Liver (tissue), 8 donors: ENCODE measurements at regions not wholly inside any gene's neighbourhood (a gene's known extent, or its start where the extent isn't known, plus 50 kb on each side); places are given as distances from the start of the nearest gene placed in this dataset.

Source experiments
- DNase-seq: peaks from one replicate; pipeline ENCODE4 v3.0.0-alpha.2; 2017; ENCODE audit warnings: low spot score
- H3K27ac ChIP-seq, 2 donors: one replicate each; pipeline ENCODE4 v1.7.0; 2013; ENCODE audit warnings: inconsistent platforms in 2 of 2, low read length in 2 of 2, control low read depth in 1 of 2, low read depth in 1 of 2, mild to moderate bottlenecking in 1 of 2
- H3K27me3 ChIP-seq, 4 donors: one replicate each; pipeline versions ENCODE4 v1.6.1 to v1.7.0; 2013; ENCODE audit warnings: low read length in 3 of 4, inconsistent platforms in 1 of 4, mild to moderate bottlenecking in 1 of 4, moderate library complexity in 1 of 4; ENCODE audit not compliant: control insufficient read depth in 4 of 4, insufficient read depth in 4 of 4
- H3K36me3 ChIP-seq, 4 donors: one replicate each; pipeline versions ENCODE4 v1.6.1 to v1.7.0; 2013; ENCODE audit warnings: low read length in 3 of 4, mild to moderate bottlenecking in 3 of 4, low read depth in 1 of 4, moderate library complexity in 1 of 4; ENCODE audit not compliant: control insufficient read depth in 4 of 4, insufficient read depth in 3 of 4
- H3K4me1 ChIP-seq, 4 donors: one replicate each; pipeline versions ENCODE4 v1.6.1 to v1.7.0; 2013; ENCODE audit warnings: low read length in 3 of 4, mild to moderate bottlenecking in 3 of 4, moderate library complexity in 1 of 4; ENCODE audit not compliant: control insufficient read depth in 4 of 4, insufficient read depth in 4 of 4
- H3K4me3 ChIP-seq, 3 donors: one replicate each; pipeline versions ENCODE4 v1.6.1 to v1.7.0; 2013; ENCODE audit warnings: low read length in 3 of 3, control low read depth in 1 of 3, low read depth in 1 of 3, mild to moderate bottlenecking in 1 of 3
- H3K9ac ChIP-seq, 2 donors: one replicate each; pipeline ENCODE4 v1.7.0; 2013; ENCODE audit warnings: low read length in 2 of 2, mild to moderate bottlenecking in 2 of 2, moderate library complexity in 2 of 2, control low read depth in 1 of 2, low read depth in 1 of 2
- H3K9me3 ChIP-seq, 4 donors: one replicate each; pipeline versions ENCODE4 v1.6.1 to v1.7.0; 2013; ENCODE audit warnings: low read length in 3 of 4; ENCODE audit not compliant: control insufficient read depth in 4 of 4
- EGR1 ChIP-seq, 2 donors: IDR thresholded peaks; 2 replicates each; pipeline ENCODE4 v1.6.1; 2016 to 2018; ENCODE audit warnings: antibody characterized with exemption in 2 of 2, low read depth in 2 of 2
- FOXA1 ChIP-seq: IDR thresholded peaks from 2 replicates; pipeline ENCODE4 v1.6.1; 2016; ENCODE audit warnings: antibody characterized with exemption
- FOXA2 ChIP-seq: IDR thresholded peaks from 2 replicates; pipeline ENCODE4 v1.6.1; 2016; ENCODE audit warnings: antibody characterized with exemption
- GABPA ChIP-seq, 2 donors: IDR thresholded peaks in 1 of 2; conservative IDR thresholded peaks in 1 of 2; 2 replicates each; pipeline ENCODE4 v1.6.1; 2016; ENCODE audit warnings: antibody characterized with exemption in 2 of 2, mild to moderate bottlenecking in 1 of 2, moderate library complexity in 1 of 2
- HNF4A ChIP-seq, 2 donors: conservative IDR thresholded peaks; 2 replicates each; pipeline ENCODE4 v1.6.1; 2016; ENCODE audit warnings: antibody characterized with exemption in 2 of 2, mild to moderate bottlenecking in 2 of 2
- HNF4G ChIP-seq: IDR thresholded peaks from 2 replicates; pipeline ENCODE4 v1.6.1; 2016; ENCODE audit warnings: antibody characterized with exemption
- JUND ChIP-seq, 2 donors: IDR thresholded peaks; 2 replicates each; pipeline ENCODE4 v1.6.1; 2016; ENCODE audit warnings: antibody characterized with exemption in 2 of 2
- NR2F2 ChIP-seq: IDR thresholded peaks from 2 replicates; pipeline ENCODE4 v1.6.1; 2016; ENCODE audit warnings: antibody characterized with exemption
- RAD21 ChIP-seq, 2 donors: IDR thresholded peaks; 2 replicates each; pipeline ENCODE4 v1.6.1; 2016; ENCODE audit warnings: antibody characterized with exemption in 2 of 2, mild to moderate bottlenecking in 2 of 2
- RXRA ChIP-seq, 2 donors: IDR thresholded peaks; 2 replicates each; pipeline ENCODE4 v1.6.1; 2017 to 2018; ENCODE audit warnings: antibody characterized with exemption in 2 of 2, mild to moderate bottlenecking in 1 of 2
- SP1 ChIP-seq: IDR thresholded peaks from 2 replicates; pipeline ENCODE4 v1.6.1; 2018; ENCODE audit warnings: antibody characterized with exemption, mild to moderate bottlenecking
- TAF1 ChIP-seq: conservative IDR thresholded peaks from 2 replicates; pipeline ENCODE4 v1.6.1; 2016; ENCODE audit warnings: antibody characterized with exemption, mild to moderate bottlenecking
- YY1 ChIP-seq: IDR thresholded peaks from 2 replicates; pipeline ENCODE4 v1.6.1; 2016; ENCODE audit warnings: antibody characterized with exemption, mild to moderate bottlenecking
- WGBS: extraction: QIAGEN DNeasy Blood & Tissue Kit; methylation state at CpG from one replicate; pipeline ENCODE4 v1.1.7; 2013; 5-methylcytosine and 5-hydroxymethylcytosine counted together
- TF ChIP-seq, protein P1 (sequence below): IDR thresholded peaks from 2 replicates; pipeline ENCODE4 v1.6.1; 2016; ENCODE audit warnings: antibody characterized with exemption, mild to moderate bottlenecking
- TF ChIP-seq, protein P2 (sequence below): fragments of 150-350 bp; IDR thresholded peaks from 2 replicates; pipeline ENCODE4 v1.5.1; 2017; ENCODE audit warnings: improper control_type of control experiment, low read depth, low read length; ENCODE audit not compliant: missing input control
- TF ChIP-seq, protein P3 (sequence below): IDR thresholded peaks from 2 replicates; pipeline ENCODE4 v1.6.1; 2016; ENCODE audit warnings: antibody characterized with exemption
- TF ChIP-seq, protein P4 (sequence below): IDR thresholded peaks from 2 replicates; pipeline ENCODE4 v1.6.1; 2016; ENCODE audit warnings: antibody characterized with exemption
- TF ChIP-seq, protein P5 (sequence below): IDR thresholded peaks from 2 replicates; pipeline ENCODE4 v1.6.1; 2016; ENCODE audit warnings: antibody characterized with exemption
- donor health status: healthy.
- donor health status: healthy.
- donor health status: healthy.
- donor health status: healthy.
- donor health status: healthy.

DNA sequence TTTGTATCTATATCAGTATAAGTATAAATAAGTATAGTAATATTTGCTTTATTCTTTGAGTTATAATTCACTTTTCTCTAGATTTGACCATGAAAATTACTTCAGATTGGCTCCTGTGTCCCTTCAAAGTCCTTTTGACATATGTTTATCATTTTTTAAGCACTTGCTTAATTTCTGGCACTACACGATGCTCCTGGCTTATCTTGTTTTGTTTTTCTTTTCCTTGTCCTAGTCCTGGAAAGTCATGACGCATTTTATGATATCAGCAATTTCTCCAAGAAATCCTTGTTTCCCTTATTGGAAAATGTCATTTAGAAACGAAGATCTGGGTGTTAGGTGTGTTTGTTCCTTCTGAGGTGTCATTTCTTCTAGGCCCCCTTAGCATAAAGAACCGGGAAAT is 226.5 kb downstream of the POU4F1 start:
- Histone ChIP-seq H3K27ac (no peak overlapping the region), H3K9me3 (no peaks in the 10 kb centered on the region), H3K4me1 (no peaks in the 10 kb centered on the region), H3K9ac (no peak overlapping the region), H3K27me3 (no peaks in the 10 kb centered on the region), H3K36me3 (no peaks in the 10 kb centered on the region), H3K4me3 (no peak overlapping the region)
- 78% methylated on average over 4 of the region's 4 CpGs for WGBS
- DNase-seq = no peak
- TF ChIP-seq, protein P1, sequence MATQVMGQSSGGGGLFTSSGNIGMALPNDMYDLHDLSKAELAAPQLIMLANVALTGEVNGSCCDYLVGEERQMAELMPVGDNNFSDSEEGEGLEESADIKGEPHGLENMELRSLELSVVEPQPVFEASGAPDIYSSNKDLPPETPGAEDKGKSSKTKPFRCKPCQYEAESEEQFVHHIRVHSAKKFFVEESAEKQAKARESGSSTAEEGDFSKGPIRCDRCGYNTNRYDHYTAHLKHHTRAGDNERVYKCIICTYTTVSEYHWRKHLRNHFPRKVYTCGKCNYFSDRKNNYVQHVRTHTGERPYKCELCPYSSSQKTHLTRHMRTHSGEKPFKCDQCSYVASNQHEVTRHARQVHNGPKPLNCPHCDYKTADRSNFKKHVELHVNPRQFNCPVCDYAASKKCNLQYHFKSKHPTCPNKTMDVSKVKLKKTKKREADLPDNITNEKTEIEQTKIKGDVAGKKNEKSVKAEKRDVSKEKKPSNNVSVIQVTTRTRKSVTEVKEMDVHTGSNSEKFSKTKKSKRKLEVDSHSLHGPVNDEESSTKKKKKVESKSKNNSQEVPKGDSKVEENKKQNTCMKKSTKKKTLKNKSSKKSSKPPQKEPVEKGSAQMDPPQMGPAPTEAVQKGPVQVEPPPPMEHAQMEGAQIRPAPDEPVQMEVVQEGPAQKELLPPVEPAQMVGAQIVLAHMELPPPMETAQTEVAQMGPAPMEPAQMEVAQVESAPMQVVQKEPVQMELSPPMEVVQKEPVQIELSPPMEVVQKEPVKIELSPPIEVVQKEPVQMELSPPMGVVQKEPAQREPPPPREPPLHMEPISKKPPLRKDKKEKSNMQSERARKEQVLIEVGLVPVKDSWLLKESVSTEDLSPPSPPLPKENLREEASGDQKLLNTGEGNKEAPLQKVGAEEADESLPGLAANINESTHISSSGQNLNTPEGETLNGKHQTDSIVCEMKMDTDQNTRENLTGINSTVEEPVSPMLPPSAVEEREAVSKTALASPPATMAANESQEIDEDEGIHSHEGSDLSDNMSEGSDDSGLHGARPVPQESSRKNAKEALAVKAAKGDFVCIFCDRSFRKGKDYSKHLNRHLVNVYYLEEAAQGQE = no peak
- TF ChIP-seq NR2F2 (no peak), EGR1 (IDR thresholded peaks at IDR 0.05; ENCODE audit: low read depth in 2 of 2) (no peak), FOXA2 (no peak), YY1 (no peak), RAD21 (IDR thresholded peaks at IDR 0.05) (no peak), GABPA (IDR thresholded peaks at IDR 0.05 in 1 of 2, conservative IDR thresholded peaks at IDR 0.05 in 1 of 2) (no peak), HNF4A (conservative IDR thresholded peaks at IDR 0.05) (no peak)

DNA sequence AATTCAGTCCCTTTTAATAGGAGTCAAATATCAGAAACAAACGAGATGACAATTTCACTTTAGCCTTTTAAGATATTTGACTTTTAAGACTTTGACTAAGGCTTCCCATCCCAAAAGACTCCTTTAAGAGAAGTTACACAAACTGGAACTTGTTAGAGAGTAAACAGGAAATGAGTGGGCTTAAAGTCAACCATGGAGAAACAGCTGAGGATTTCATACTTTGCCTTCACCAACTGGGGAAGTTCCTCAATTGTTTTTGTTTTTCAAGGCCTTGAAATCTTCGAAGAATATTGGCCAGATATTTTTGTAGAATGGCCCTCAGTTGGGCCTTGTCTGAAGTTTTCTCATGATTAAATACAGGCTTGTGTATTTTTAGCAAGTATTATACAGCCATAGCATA is 227.3 kb downstream of the POU4F1 start:
- 56% methylated on average over 2 of the region's 2 CpGs for WGBS
- no peaks in the 10 kb centered on the region for H3K27me3 ChIP-seq
- no peak overlapping the region for H3K4me3 ChIP-seq
- H3K36me3 ChIP-seq = no peaks in the 10 kb centered on the region
- TF ChIP-seq RAD21 (IDR thresholded peaks at IDR 0.05) (no peak), RXRA (IDR thresholded peaks at IDR 0.05) (no peak), GABPA (IDR thresholded peaks at IDR 0.05 in 1 of 2, conservative IDR thresholded peaks at IDR 0.05 in 1 of 2) (no peak), EGR1 (IDR thresholded peaks at IDR 0.05; ENCODE audit: low read depth in 2 of 2) (no peak), HNF4G (no peak), TAF1 (no peak), SP1 (no peak), YY1 (no peak), HNF4A (conservative IDR thresholded peaks at IDR 0.05) (no peak), JUND (IDR thresholded peaks at IDR 0.05) (no peak), FOXA2 (no peak), FOXA1 (no peak), NR2F2 (no peak)
- TF ChIP-seq, protein P1 = no peak
- TF ChIP-seq, protein P2, sequence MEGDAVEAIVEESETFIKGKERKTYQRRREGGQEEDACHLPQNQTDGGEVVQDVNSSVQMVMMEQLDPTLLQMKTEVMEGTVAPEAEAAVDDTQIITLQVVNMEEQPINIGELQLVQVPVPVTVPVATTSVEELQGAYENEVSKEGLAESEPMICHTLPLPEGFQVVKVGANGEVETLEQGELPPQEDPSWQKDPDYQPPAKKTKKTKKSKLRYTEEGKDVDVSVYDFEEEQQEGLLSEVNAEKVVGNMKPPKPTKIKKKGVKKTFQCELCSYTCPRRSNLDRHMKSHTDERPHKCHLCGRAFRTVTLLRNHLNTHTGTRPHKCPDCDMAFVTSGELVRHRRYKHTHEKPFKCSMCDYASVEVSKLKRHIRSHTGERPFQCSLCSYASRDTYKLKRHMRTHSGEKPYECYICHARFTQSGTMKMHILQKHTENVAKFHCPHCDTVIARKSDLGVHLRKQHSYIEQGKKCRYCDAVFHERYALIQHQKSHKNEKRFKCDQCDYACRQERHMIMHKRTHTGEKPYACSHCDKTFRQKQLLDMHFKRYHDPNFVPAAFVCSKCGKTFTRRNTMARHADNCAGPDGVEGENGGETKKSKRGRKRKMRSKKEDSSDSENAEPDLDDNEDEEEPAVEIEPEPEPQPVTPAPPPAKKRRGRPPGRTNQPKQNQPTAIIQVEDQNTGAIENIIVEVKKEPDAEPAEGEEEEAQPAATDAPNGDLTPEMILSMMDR = no peak
- TF ChIP-seq, protein P3, sequence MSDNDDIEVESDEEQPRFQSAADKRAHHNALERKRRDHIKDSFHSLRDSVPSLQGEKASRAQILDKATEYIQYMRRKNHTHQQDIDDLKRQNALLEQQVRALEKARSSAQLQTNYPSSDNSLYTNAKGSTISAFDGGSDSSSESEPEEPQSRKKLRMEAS = no peak
- TF ChIP-seq, protein P4, sequence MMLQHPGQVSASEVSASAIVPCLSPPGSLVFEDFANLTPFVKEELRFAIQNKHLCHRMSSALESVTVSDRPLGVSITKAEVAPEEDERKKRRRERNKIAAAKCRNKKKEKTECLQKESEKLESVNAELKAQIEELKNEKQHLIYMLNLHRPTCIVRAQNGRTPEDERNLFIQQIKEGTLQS = no peak
- TF ChIP-seq, protein P5, sequence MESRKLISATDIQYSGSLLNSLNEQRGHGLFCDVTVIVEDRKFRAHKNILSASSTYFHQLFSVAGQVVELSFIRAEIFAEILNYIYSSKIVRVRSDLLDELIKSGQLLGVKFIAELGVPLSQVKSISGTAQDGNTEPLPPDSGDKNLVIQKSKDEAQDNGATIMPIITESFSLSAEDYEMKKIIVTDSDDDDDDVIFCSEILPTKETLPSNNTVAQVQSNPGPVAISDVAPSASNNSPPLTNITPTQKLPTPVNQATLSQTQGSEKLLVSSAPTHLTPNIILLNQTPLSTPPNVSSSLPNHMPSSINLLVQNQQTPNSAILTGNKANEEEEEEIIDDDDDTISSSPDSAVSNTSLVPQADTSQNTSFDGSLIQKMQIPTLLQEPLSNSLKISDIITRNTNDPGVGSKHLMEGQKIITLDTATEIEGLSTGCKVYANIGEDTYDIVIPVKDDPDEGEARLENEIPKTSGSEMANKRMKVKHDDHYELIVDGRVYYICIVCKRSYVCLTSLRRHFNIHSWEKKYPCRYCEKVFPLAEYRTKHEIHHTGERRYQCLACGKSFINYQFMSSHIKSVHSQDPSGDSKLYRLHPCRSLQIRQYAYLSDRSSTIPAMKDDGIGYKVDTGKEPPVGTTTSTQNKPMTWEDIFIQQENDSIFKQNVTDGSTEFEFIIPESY = no peak
- no peaks in the 10 kb centered on the region for H3K4me1 ChIP-seq
- no peaks in the 10 kb centered on the region for H3K9me3 ChIP-seq
- no peak overlapping the region for H3K27ac ChIP-seq
- no peak overlapping the region for H3K9ac ChIP-seq
- DNase-seq = no peak
